Kidney glomerular epithelial cell (primary cell): ENCODE measurements at regions not wholly inside any gene's neighbourhood (a gene's known extent, or its start where the extent isn't known, plus 50 kb on each side); places are given as distances from the start of the nearest gene placed in this dataset.

Experiments used
- DNase-seq: peaks from one replicate; lab custom pipeline; 2025; lab: John Stamatoyannopoulos, UW

GRCh38 chr4:23166919-23167318 lies 474.2 kb downstream of the GBA3 start:
- DNase-seq: no peak

- no peak for DNase-seq
Measured at GRCh38 chr4:23166407-23166806, 473.7 kb downstream of the GBA3 start.

GRCh38 chr4:23165669-23166068 lies 472.9 kb downstream of the GBA3 start:
- no peak for DNase-seq

GRCh38 chr4:23163647-23164436 lies 471.1 kb downstream of the GBA3 start:
- peak; percentile 20 for DNase-seq

- no peak for DNase-seq
Measured at GRCh38 chr4:23162275-23162674, 469.5 kb downstream of the GBA3 start.

GRCh38 chr4:23161787-23162186 lies 469.1 kb downstream of the GBA3 start:
- no peak for DNase-seq

GRCh38 chr4:23153076-23153475 lies 460.3 kb downstream of the GBA3 start:
- DNase-seq: no peak

- DNase-seq: no peak
Measured at GRCh38 chr4:23149815-23150214, 457.1 kb downstream of the GBA3 start.

- no peak for DNase-seq
Measured at GRCh38 chr4:23144707-23145106, 452.0 kb downstream of the GBA3 start.

- DNase-seq: peak; percentile 38
Measured at GRCh38 chr4:23135792-23136645, 443.3 kb downstream of the GBA3 start.

GRCh38 chr4:23134331-23134730 lies 441.6 kb downstream of the GBA3 start:
- DNase-seq: no peak

- DNase-seq: no peak
Measured at GRCh38 chr4:23130845-23131244, 438.1 kb downstream of the GBA3 start.

- DNase-seq: no peak
Measured at GRCh38 chr4:23125118-23125517, 432.4 kb downstream of the GBA3 start.

- no peak for DNase-seq
Measured at GRCh38 chr4:23122666-23123400, 430.1 kb downstream of the GBA3 start.

GRCh38 chr4:23120374-23120773 lies 427.6 kb downstream of the GBA3 start:
- DNase-seq: no peak

GRCh38 chr4:23117826-23118225 lies 425.1 kb downstream of the GBA3 start:
- DNase-seq: no peak

- no peak for DNase-seq
Measured at GRCh38 chr4:23114538-23114937, 421.8 kb downstream of the GBA3 start.

- no peak for DNase-seq
Measured at GRCh38 chr4:23113104-23113503, 420.4 kb downstream of the GBA3 start.

GRCh38 chr4:23106516-23106915 lies 413.8 kb downstream of the GBA3 start:
- DNase-seq: no peak

GRCh38 chr4:23105759-23106370 lies 413.1 kb downstream of the GBA3 start:
- DNase-seq: no peak

- no peak for DNase-seq
Measured at GRCh38 chr4:23097251-23097650, 404.5 kb downstream of the GBA3 start.

- DNase-seq: no peak
Measured at GRCh38 chr4:23091711-23092110, 399.0 kb downstream of the GBA3 start.
